ENCODE measurements at regions not wholly inside any gene's neighbourhood (a gene's known extent, or its start where the extent isn't known, plus 50 kb on each side); places are given as distances from the start of the nearest gene placed in this dataset.
"Not testable (repeated sequence)": the region's sequence is repeated elsewhere in the genome, so short reads cannot be mapped to it uniquely, and the experiment has no call there.

- Histone ChIP-seq H3K27ac (no peak overlapping the region), H3K9ac (no peak overlapping the region), H3K79me2 (ENCODE audit: insufficient read depth, low read depth) (no peaks in the 10 kb centered on the region), H2AFZ (ENCODE audit: low read depth) (no peak overlapping the region), H3K36me3 (ENCODE audit: insufficient read depth) (no peaks in the 10 kb centered on the region), H3K27me3 (ENCODE audit: insufficient read depth, low read depth) (no peaks in the 10 kb centered on the region), H3K4me2 (no peak overlapping the region), H3K4me1 (ENCODE audit: low read depth, poor library complexity, severe bottlenecking) (no peaks in the 10 kb centered on the region), H4K20me1 (ENCODE audit: insufficient read depth) (no peaks in the 10 kb centered on the region), H3K4me3 (IDR thresholded peaks at IDR 0.05; ENCODE audit: insufficient read depth, low read depth, low read length) (no peak overlapping the region)
- TF ChIP-seq, protein P1, sequence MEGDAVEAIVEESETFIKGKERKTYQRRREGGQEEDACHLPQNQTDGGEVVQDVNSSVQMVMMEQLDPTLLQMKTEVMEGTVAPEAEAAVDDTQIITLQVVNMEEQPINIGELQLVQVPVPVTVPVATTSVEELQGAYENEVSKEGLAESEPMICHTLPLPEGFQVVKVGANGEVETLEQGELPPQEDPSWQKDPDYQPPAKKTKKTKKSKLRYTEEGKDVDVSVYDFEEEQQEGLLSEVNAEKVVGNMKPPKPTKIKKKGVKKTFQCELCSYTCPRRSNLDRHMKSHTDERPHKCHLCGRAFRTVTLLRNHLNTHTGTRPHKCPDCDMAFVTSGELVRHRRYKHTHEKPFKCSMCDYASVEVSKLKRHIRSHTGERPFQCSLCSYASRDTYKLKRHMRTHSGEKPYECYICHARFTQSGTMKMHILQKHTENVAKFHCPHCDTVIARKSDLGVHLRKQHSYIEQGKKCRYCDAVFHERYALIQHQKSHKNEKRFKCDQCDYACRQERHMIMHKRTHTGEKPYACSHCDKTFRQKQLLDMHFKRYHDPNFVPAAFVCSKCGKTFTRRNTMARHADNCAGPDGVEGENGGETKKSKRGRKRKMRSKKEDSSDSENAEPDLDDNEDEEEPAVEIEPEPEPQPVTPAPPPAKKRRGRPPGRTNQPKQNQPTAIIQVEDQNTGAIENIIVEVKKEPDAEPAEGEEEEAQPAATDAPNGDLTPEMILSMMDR (conservative IDR thresholded peaks at IDR 0.05; ENCODE audit: low read depth, low read length) = no peak
These were observed 190.7 kb downstream of the PTBP2 start for GRCh38 chr1:96912248-96912647.

GRCh38 chr1:96915701-96916100, 194.1 kb downstream of the PTBP2 start:
- not testable (repeated sequence) for H2AFZ ChIP-seq (ENCODE audit: low read depth); H4K20me1 ChIP-seq (ENCODE audit: insufficient read depth); H3K27me3 ChIP-seq (ENCODE audit: insufficient read depth, low read depth); H3K36me3 ChIP-seq (ENCODE audit: insufficient read depth); H3K4me1 ChIP-seq (ENCODE audit: low read depth, poor library complexity, severe bottlenecking); H3K9ac ChIP-seq; H3K79me2 ChIP-seq (ENCODE audit: insufficient read depth, low read depth); H3K4me2 ChIP-seq; H3K4me3 ChIP-seq (IDR thresholded peaks at IDR 0.05; ENCODE audit: insufficient read depth, low read depth, low read length); H3K27ac ChIP-seq

GRCh38 chr1:96918406-96918805, 196.8 kb downstream of the PTBP2 start:
- no peak overlapping the region for H3K4me2 ChIP-seq
- no peaks in the 10 kb centered on the region for H3K36me3 ChIP-seq (ENCODE audit: insufficient read depth)
- H3K4me1 ChIP-seq (ENCODE audit: low read depth, poor library complexity, severe bottlenecking) = no peaks in the 10 kb centered on the region
- H2AFZ ChIP-seq (ENCODE audit: low read depth) = no peak overlapping the region
- no peak overlapping the region for H3K4me3 ChIP-seq (IDR thresholded peaks at IDR 0.05; ENCODE audit: insufficient read depth, low read depth, low read length)
- H3K27ac ChIP-seq = no peak overlapping the region
- H4K20me1 ChIP-seq (ENCODE audit: insufficient read depth) = no peaks in the 10 kb centered on the region
- TF ChIP-seq, protein P1 (conservative IDR thresholded peaks at IDR 0.05; ENCODE audit: low read depth, low read length) = no peak
- H3K79me2 ChIP-seq (ENCODE audit: insufficient read depth, low read depth) = no peaks in the 10 kb centered on the region
- no peak overlapping the region for H3K9ac ChIP-seq
- no peaks in the 10 kb centered on the region for H3K27me3 ChIP-seq (ENCODE audit: insufficient read depth, low read depth)

GRCh38 chr1:96922181-96922580, 200.6 kb downstream of the PTBP2 start:
- Histone ChIP-seq H3K4me3 (IDR thresholded peaks at IDR 0.05; ENCODE audit: insufficient read depth, low read depth, low read length) (no peak overlapping the region), H3K36me3 (ENCODE audit: insufficient read depth) (no peaks in the 10 kb centered on the region), H2AFZ (ENCODE audit: low read depth) (no peak overlapping the region), H3K27me3 (ENCODE audit: insufficient read depth, low read depth) (no peaks in the 10 kb centered on the region), H3K79me2 (ENCODE audit: insufficient read depth, low read depth) (no peaks in the 10 kb centered on the region), H3K4me2 (no peak overlapping the region), H3K27ac (no peak overlapping the region), H3K9ac (no peak overlapping the region), H3K4me1 (ENCODE audit: low read depth, poor library complexity, severe bottlenecking) (no peaks in the 10 kb centered on the region), H4K20me1 (ENCODE audit: insufficient read depth) (no peaks in the 10 kb centered on the region)
- TF ChIP-seq, protein P1 (conservative IDR thresholded peaks at IDR 0.05; ENCODE audit: low read depth, low read length) = no peak

GRCh38 chr1:96923753-96924152, 202.2 kb downstream of the PTBP2 start:
- Histone ChIP-seq H3K79me2 (ENCODE audit: insufficient read depth, low read depth) (no peaks in the 10 kb centered on the region), H3K4me1 (ENCODE audit: low read depth, poor library complexity, severe bottlenecking) (no peaks in the 10 kb centered on the region)
- TF ChIP-seq, protein P1 (conservative IDR thresholded peaks at IDR 0.05; ENCODE audit: low read depth, low read length) = no peak

More at GRCh38 chr1:96923753-96924152, 202.2 kb downstream of the PTBP2 start:
- no peak overlapping the region for H2AFZ ChIP-seq (ENCODE audit: low read depth)
- H3K4me2 ChIP-seq = no peak overlapping the region
- H3K27ac ChIP-seq = no peak overlapping the region
- no peak overlapping the region for H3K9ac ChIP-seq
- no peaks in the 10 kb centered on the region for H4K20me1 ChIP-seq (ENCODE audit: insufficient read depth)
- H3K36me3 ChIP-seq (ENCODE audit: insufficient read depth) = no peaks in the 10 kb centered on the region
- no peak overlapping the region for H3K4me3 ChIP-seq (IDR thresholded peaks at IDR 0.05; ENCODE audit: insufficient read depth, low read depth, low read length)
- no peaks in the 10 kb centered on the region for H3K27me3 ChIP-seq (ENCODE audit: insufficient read depth, low read depth)

Measured in KMS-11 (cell line).